ENCODE measurements at regions not wholly inside any gene's neighbourhood (a gene's known extent, or its start where the extent isn't known, plus 50 kb on each side); places are given as distances from the start of the nearest gene placed in this dataset.
"Not testable (repeated sequence)": the region's sequence is repeated elsewhere in the genome, so short reads cannot be mapped to it uniquely, and the experiment has no call there.

- H3K27me3 Mint-ChIP-seq; H3K4me3 Mint-ChIP-seq; intact Hi-C loops (cut with micrococcal nuclease); H3K27ac Mint-ChIP-seq; H3K36me3 Mint-ChIP-seq (ENCODE audit: low read depth); H3K4me1 Mint-ChIP-seq (ENCODE audit: low read depth); H3K9me3 Mint-ChIP-seq: not testable (repeated sequence)
Measured at GRCh38 chr2:111335220-111335907, 214.7 kb downstream of the BCL2L11 start.

GRCh38 chr2:111338474-111338873, 217.8 kb downstream of the BCL2L11 start:
- intact Hi-C loops (cut with micrococcal nuclease); H3K4me3 Mint-ChIP-seq; H3K27ac Mint-ChIP-seq; H3K9me3 Mint-ChIP-seq; H3K36me3 Mint-ChIP-seq (ENCODE audit: low read depth); H3K4me1 Mint-ChIP-seq (ENCODE audit: low read depth); H3K27me3 Mint-ChIP-seq: not testable (repeated sequence)

GRCh38 chr2:111339476-111339875, 218.8 kb downstream of the BCL2L11 start:
- H3K27me3 Mint-ChIP-seq; H3K4me3 Mint-ChIP-seq; H3K27ac Mint-ChIP-seq; H3K4me1 Mint-ChIP-seq (ENCODE audit: low read depth); intact Hi-C loops (cut with micrococcal nuclease); H3K36me3 Mint-ChIP-seq (ENCODE audit: low read depth); H3K9me3 Mint-ChIP-seq: not testable (repeated sequence)

GRCh38 chr2:111344590-111344989, 223.9 kb downstream of the BCL2L11 start:
- H3K27me3 Mint-ChIP-seq; intact Hi-C loops (cut with micrococcal nuclease); H3K36me3 Mint-ChIP-seq (ENCODE audit: low read depth): not testable (repeated sequence)

GRCh38 chr2:111345439-111345838, 224.7 kb downstream of the BCL2L11 start:
- H3K4me1 Mint-ChIP-seq (ENCODE audit: low read depth); H3K4me3 Mint-ChIP-seq; H3K27ac Mint-ChIP-seq; H3K9me3 Mint-ChIP-seq; H3K27me3 Mint-ChIP-seq; intact Hi-C loops (cut with micrococcal nuclease); H3K36me3 Mint-ChIP-seq (ENCODE audit: low read depth): not testable (repeated sequence)

More at GRCh38 chr2:111344590-111344989, 223.9 kb downstream of the BCL2L11 start:
- H3K9me3 Mint-ChIP-seq; H3K27ac Mint-ChIP-seq; H3K4me3 Mint-ChIP-seq; H3K4me1 Mint-ChIP-seq (ENCODE audit: low read depth): not testable (repeated sequence)

- H3K27me3 Mint-ChIP-seq; H3K4me3 Mint-ChIP-seq; intact Hi-C loops (cut with micrococcal nuclease); H3K9me3 Mint-ChIP-seq; H3K27ac Mint-ChIP-seq; H3K36me3 Mint-ChIP-seq (ENCODE audit: low read depth); H3K4me1 Mint-ChIP-seq (ENCODE audit: low read depth): not testable (repeated sequence)
Measured at GRCh38 chr2:111346018-111346930, 225.6 kb downstream of the BCL2L11 start.

- H3K36me3 Mint-ChIP-seq (ENCODE audit: low read depth); H3K4me1 Mint-ChIP-seq (ENCODE audit: low read depth); H3K27me3 Mint-ChIP-seq; H3K27ac Mint-ChIP-seq; H3K4me3 Mint-ChIP-seq; H3K9me3 Mint-ChIP-seq; intact Hi-C loops (cut with micrococcal nuclease): not testable (repeated sequence)
Measured at GRCh38 chr2:111347695-111348094, 227.0 kb downstream of the BCL2L11 start.

- H3K36me3 Mint-ChIP-seq (ENCODE audit: low read depth); H3K4me1 Mint-ChIP-seq (ENCODE audit: low read depth); intact Hi-C loops (cut with micrococcal nuclease); H3K27me3 Mint-ChIP-seq; H3K9me3 Mint-ChIP-seq; H3K4me3 Mint-ChIP-seq; H3K27ac Mint-ChIP-seq: not testable (repeated sequence)
Measured at GRCh38 chr2:111348316-111348715, 227.6 kb downstream of the BCL2L11 start.

- not testable (repeated sequence) for H3K4me1 Mint-ChIP-seq (ENCODE audit: low read depth); H3K4me3 Mint-ChIP-seq; H3K36me3 Mint-ChIP-seq (ENCODE audit: low read depth)
Measured at GRCh38 chr2:111355022-111355817, 234.5 kb downstream of the BCL2L11 start.

GRCh38 chr2:111355823-111356511, 235.3 kb downstream of the BCL2L11 start:
- H3K27ac Mint-ChIP-seq; intact Hi-C loops (cut with micrococcal nuclease); H3K9me3 Mint-ChIP-seq; H3K4me3 Mint-ChIP-seq; H3K4me1 Mint-ChIP-seq (ENCODE audit: low read depth); H3K36me3 Mint-ChIP-seq (ENCODE audit: low read depth); H3K27me3 Mint-ChIP-seq: not testable (repeated sequence)

More at GRCh38 chr2:111355022-111355817, 234.5 kb downstream of the BCL2L11 start:
- intact Hi-C loops (cut with micrococcal nuclease); H3K27me3 Mint-ChIP-seq; H3K9me3 Mint-ChIP-seq; H3K27ac Mint-ChIP-seq: not testable (repeated sequence)

- H3K4me1 Mint-ChIP-seq (ENCODE audit: low read depth); H3K27ac Mint-ChIP-seq; intact Hi-C loops (cut with micrococcal nuclease); H3K4me3 Mint-ChIP-seq; H3K27me3 Mint-ChIP-seq; H3K9me3 Mint-ChIP-seq; H3K36me3 Mint-ChIP-seq (ENCODE audit: low read depth): not testable (repeated sequence)
Measured at GRCh38 chr2:111356512-111357031, 235.9 kb downstream of the BCL2L11 start.

GRCh38 chr2:111365986-111366640, 245.4 kb downstream of the BCL2L11 start:
- peak overlapping the region; percentile 62 for H3K4me3 Mint-ChIP-seq
- H3K27me3 Mint-ChIP-seq; H3K9me3 Mint-ChIP-seq; H3K36me3 Mint-ChIP-seq (ENCODE audit: low read depth); intact Hi-C loops (cut with micrococcal nuclease); H3K27ac Mint-ChIP-seq; H3K4me1 Mint-ChIP-seq (ENCODE audit: low read depth): not testable (repeated sequence)

GRCh38 chr2:111366641-111367029, 245.9 kb downstream of the BCL2L11 start:
- H3K36me3 Mint-ChIP-seq (ENCODE audit: low read depth); H3K27ac Mint-ChIP-seq; H3K4me3 Mint-ChIP-seq; H3K27me3 Mint-ChIP-seq; H3K4me1 Mint-ChIP-seq (ENCODE audit: low read depth); intact Hi-C loops (cut with micrococcal nuclease); H3K9me3 Mint-ChIP-seq: not testable (repeated sequence)
